ENCODE measurements at regions not wholly inside any gene's neighbourhood (a gene's known extent, or its start where the extent isn't known, plus 50 kb on each side); places are given as distances from the start of the nearest gene placed in this dataset.
A peak's percentile ranks its signal among the peaks of the same experiment; 100 is the strongest.
"Not testable (repeated sequence)": the region's sequence is repeated elsewhere in the genome, so short reads cannot be mapped to it uniquely, and the experiment has no call there.

DNA sequence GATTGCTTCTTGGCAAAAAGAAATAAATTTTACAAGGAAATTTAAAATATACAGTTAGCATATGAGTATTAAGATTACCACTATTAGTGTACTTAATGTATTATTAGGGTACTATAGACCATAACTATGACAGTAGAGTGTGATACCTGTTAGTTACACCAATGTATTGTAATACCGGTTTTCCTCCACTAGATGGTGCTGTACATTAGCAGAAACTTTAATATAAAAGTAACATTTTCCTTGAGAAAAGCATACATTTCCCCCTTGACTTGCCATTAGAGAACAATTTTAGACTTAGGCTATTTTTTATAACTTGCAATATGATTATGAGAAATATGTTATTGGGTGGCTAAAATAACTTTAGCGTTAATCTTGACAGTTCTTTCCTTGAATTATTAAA, 173.3 kb upstream of the TGIF2LY start:
- TF ChIP-seq, protein P1, sequence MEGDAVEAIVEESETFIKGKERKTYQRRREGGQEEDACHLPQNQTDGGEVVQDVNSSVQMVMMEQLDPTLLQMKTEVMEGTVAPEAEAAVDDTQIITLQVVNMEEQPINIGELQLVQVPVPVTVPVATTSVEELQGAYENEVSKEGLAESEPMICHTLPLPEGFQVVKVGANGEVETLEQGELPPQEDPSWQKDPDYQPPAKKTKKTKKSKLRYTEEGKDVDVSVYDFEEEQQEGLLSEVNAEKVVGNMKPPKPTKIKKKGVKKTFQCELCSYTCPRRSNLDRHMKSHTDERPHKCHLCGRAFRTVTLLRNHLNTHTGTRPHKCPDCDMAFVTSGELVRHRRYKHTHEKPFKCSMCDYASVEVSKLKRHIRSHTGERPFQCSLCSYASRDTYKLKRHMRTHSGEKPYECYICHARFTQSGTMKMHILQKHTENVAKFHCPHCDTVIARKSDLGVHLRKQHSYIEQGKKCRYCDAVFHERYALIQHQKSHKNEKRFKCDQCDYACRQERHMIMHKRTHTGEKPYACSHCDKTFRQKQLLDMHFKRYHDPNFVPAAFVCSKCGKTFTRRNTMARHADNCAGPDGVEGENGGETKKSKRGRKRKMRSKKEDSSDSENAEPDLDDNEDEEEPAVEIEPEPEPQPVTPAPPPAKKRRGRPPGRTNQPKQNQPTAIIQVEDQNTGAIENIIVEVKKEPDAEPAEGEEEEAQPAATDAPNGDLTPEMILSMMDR (IDR thresholded peaks at IDR 0.05; ENCODE audit: borderline replicate concordance, extremely low read depth, low read length, poor library complexity, severe bottlenecking), result peak; percentile 59
- TF ChIP-seq EZH2 (IDR thresholded peaks at IDR 0.05; ENCODE audit: borderline replicate concordance, low read depth, low read length, severe bottlenecking), result not testable (repeated sequence)
